DMS53 treated with DMSO at 0.1 percent for 48 hours (cell line): ENCODE measurements at regions not wholly inside any gene's neighbourhood (a gene's known extent, or its start where the extent isn't known, plus 50 kb on each side); places are given as distances from the start of the nearest gene placed in this dataset.
"Not testable (repeated sequence)": the region's sequence is repeated elsewhere in the genome, so short reads cannot be mapped to it uniquely, and the experiment has no call there.

ENCODE experiments used
- DNase-seq: peaks from one replicate; lab custom pipeline; 2025; ENCODE audit not compliant: unreplicated experiment; lab: John Stamatoyannopoulos, UW

- no peak for DNase-seq
These were observed 73.8 kb downstream of the SLC25A46 start for GRCh38 chr5:110812639-110813038.

- peak; percentile 74 for DNase-seq
These were observed 77.3 kb downstream of the SLC25A46 start for GRCh38 chr5:110815916-110816605.

GRCh38 chr5:110817459-110817858, 78.7 kb downstream of the SLC25A46 start:
- no peak for DNase-seq

GRCh38 chr5:110823571-110823970, 84.8 kb downstream of the SLC25A46 start:
- DNase-seq, result no peak

GRCh38 chr5:110824936-110825441, 86.2 kb downstream of the SLC25A46 start:
- DNase-seq, result no peak

GRCh38 chr5:110832683-110833082, 93.9 kb downstream of the SLC25A46 start:
- no peak for DNase-seq

GRCh38 chr5:110834933-110835332, 96.1 kb downstream of the SLC25A46 start:
- not testable (repeated sequence) for DNase-seq

- no peak for DNase-seq
These were observed 98.0 kb downstream of the SLC25A46 start for GRCh38 chr5:110836851-110837250.

GRCh38 chr5:110838357-110838756, 99.5 kb downstream of the SLC25A46 start:
- not testable (repeated sequence) for DNase-seq

- no peak for DNase-seq
These were observed 100.2 kb downstream of the SLC25A46 start for GRCh38 chr5:110838961-110839360.

GRCh38 chr5:110840347-110840960, 101.6 kb downstream of the SLC25A46 start:
- no peak for DNase-seq

GRCh38 chr5:110841137-110841536, 102.3 kb downstream of the SLC25A46 start:
- DNase-seq, result no peak

- no peak for DNase-seq
These were observed 104.1 kb downstream of the SLC25A46 start for GRCh38 chr5:110842948-110843347.

GRCh38 chr5:110844251-110844650, 105.4 kb downstream of the SLC25A46 start:
- DNase-seq, result no peak

- DNase-seq, result no peak
These were observed 107.7 kb downstream of the SLC25A46 start for GRCh38 chr5:110846398-110847001.

GRCh38 chr5:110851357-110851756, 112.5 kb downstream of the SLC25A46 start:
- DNase-seq, result no peak

GRCh38 chr5:110852053-110852452, 113.2 kb downstream of the SLC25A46 start:
- DNase-seq, result no peak

- no peak for DNase-seq
These were observed 113.7 kb downstream of the SLC25A46 start for GRCh38 chr5:110852541-110852940.

GRCh38 chr5:110853267-110853666, 114.5 kb downstream of the SLC25A46 start:
- DNase-seq, result no peak

- DNase-seq, result no peak
These were observed 115.4 kb downstream of the SLC25A46 start for GRCh38 chr5:110854200-110854599.

GRCh38 chr5:110855961-110856360, 117.2 kb downstream of the SLC25A46 start:
- DNase-seq, result no peak
